ENCODE measurements at regions not wholly inside any gene's neighbourhood (a gene's known extent, or its start where the extent isn't known, plus 50 kb on each side); places are given as distances from the start of the nearest gene placed in this dataset.

- TF ChIP-seq POLR2AphosphoS5 (IDR thresholded peaks at IDR 0.05; ENCODE audit: low read depth) (no peak), CREB1 (CRISPR knock-in tag; IDR thresholded peaks at IDR 0.05; ENCODE audit: low read depth) (no peak), CTCF (conservative IDR thresholded peaks at IDR 0.05; ENCODE audit: low read depth in 2 of 2) (no peak), EZH2phosphoT487 (IDR thresholded peaks at IDR 0.05; ENCODE audit: unreplicated experiment) (no peak), EZH2 (IDR thresholded peaks at IDR 0.05; ENCODE audit: low read depth, unreplicated experiment) (no peak), REST (IDR thresholded peaks at IDR 0.05; ENCODE audit: unreplicated experiment) (no peak), ZNF114 (CRISPR knock-in tag; IDR thresholded peaks at IDR 0.05) (no peak), ZNF462 (CRISPR knock-in tag; IDR thresholded peaks at IDR 0.05) (no peak), ETS1 (IDR thresholded peaks at IDR 0.05) (no peak), NANOG (IDR thresholded peaks at IDR 0.05; ENCODE audit: borderline replicate concordance) (no peak), JUNB (IDR thresholded peaks at IDR 0.05; ENCODE audit: unreplicated experiment) (no peak)
These were observed 319.5 kb upstream of the CA10 start for GRCh38 chr17:52477824-52478699.

Measured in GM23338 (cell line).